Activated naive CD8-positive, alpha-beta T cell treated with anti-CD3 and anti-CD28 coated beads, Interleukin-2, amount 50 U/mL, for 24 hours (primary cell): ENCODE measurements at regions not wholly inside any gene's neighbourhood (a gene's known extent, or its start where the extent isn't known, plus 50 kb on each side); places are given as distances from the start of the nearest gene placed in this dataset.
A peak's percentile ranks its signal among the peaks of the same experiment; 100 is the strongest.

Source experiments
- ATAC-seq: fragments of 150-1000 bp; cut with Tn5 transposase; one replicate; pipeline ENCODE4 v1.10.0; 2021
- DNase-seq: peaks from one replicate; pipeline ENCODE4 v3.0.0; 2021
- H3K27ac Mint-ChIP-seq: one replicate; pipeline ENCODE4 v1.8.0; 2021; ENCODE audit warnings: mild to moderate bottlenecking, mixed read lengths
- H3K27me3 Mint-ChIP-seq: one replicate; pipeline ENCODE4 v1.8.0; 2021; ENCODE audit warnings: mixed read lengths
- H3K36me3 Mint-ChIP-seq: one replicate; pipeline ENCODE4 v1.8.0; 2021; ENCODE audit warnings: low read depth, mixed read lengths
- H3K4me1 Mint-ChIP-seq: one replicate; pipeline ENCODE4 v1.8.0; 2021; ENCODE audit warnings: mixed read lengths
- H3K4me3 Mint-ChIP-seq: one replicate; pipeline ENCODE4 v1.8.0; 2021; ENCODE audit warnings: mild to moderate bottlenecking, moderate library complexity, mixed read lengths
- H3K9me3 Mint-ChIP-seq: one replicate; pipeline ENCODE4 v1.8.0; 2021; ENCODE audit warnings: mixed read lengths

DNA sequence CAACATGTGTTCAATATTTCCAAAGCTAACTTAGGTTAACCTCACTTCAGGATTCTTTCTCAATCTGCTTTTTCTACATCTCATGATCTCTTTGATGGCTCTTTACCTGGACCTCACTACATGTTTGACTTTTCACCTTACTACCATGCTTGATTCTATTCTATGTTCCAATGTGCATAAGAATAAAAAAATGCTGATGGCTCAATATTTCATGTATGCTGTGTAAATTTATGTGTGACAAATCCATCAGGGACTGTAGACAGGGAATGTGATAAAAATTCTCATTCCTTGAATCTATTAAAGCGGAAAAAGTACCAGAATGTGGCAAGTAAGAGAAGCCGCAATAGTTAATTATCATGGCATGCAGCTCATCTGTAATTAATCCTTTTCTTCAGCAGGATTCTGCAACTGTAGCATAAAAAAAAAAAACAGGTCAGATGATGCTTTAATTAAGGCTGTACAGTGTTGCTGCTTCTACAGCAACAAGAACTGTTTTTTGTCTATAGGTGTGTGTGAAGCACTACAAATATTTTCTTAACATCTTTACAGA, 276.9 kb upstream of the PRKD1 start:
- Mint-ChIP-seq H3K9me3 (peaks cover 8% of the 10 kb centered on the region), H3K27ac (no peak overlapping the region), H3K36me3 (no peaks in the 10 kb centered on the region), H3K4me1 (no peaks in the 10 kb centered on the region), H3K27me3 (no peaks in the 10 kb centered on the region), H3K4me3 (no peak overlapping the region)
- DNase-seq, result no peak
- no peak for ATAC-seq

DNA sequence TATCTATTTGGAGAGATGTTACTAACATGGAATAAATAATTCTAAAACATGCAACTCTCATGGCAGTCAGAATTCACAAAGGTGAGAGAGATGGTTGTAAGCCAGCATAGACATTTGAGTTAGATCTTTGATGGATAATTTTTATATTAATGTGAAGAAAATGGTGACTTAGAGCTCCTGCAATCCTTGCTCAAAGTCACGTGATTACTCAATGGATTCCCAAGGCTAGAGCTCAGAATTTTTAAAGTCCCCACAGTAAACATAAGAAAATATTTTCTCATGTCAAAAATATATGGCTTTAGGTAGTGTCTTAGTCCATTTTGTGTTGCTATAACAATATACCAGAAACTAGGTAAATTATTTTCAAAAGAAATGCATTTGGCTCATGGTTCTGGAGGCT, 281.5 kb upstream of the PRKD1 start:
- H3K27me3 Mint-ChIP-seq, result no peaks in the 10 kb centered on the region
- H3K36me3 Mint-ChIP-seq, result no peaks in the 10 kb centered on the region
- no peak overlapping the region for H3K4me3 Mint-ChIP-seq
- H3K27ac Mint-ChIP-seq, result no peak overlapping the region
- no peak for DNase-seq
- H3K9me3 Mint-ChIP-seq, result peaks cover 4% of the 10 kb centered on the region
- H3K4me1 Mint-ChIP-seq, result no peaks in the 10 kb centered on the region
- ATAC-seq, result no peak

DNA sequence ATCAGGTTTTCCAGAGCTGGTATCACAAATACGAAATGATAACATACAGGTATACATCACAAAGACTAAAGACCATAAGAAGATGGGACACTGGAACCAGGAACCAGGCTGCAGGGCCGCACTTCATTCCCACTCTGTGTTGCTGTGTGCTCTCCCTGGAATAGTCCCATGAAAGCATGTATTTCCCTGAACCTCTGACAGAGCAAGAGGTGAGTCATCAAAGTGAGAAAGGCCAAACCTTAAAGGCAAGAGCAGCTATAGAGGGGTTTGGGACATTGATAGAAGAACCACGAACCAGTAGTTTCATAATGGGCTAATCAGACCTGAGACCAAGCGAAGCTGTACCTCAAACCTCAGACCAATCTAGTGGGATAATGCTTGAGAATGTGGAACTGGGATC, 283.0 kb upstream of the PRKD1 start:
- no peak overlapping the region for H3K4me3 Mint-ChIP-seq
- no peaks in the 10 kb centered on the region for H3K4me1 Mint-ChIP-seq
- no peak overlapping the region for H3K27ac Mint-ChIP-seq
- H3K9me3 Mint-ChIP-seq, result peaks cover 4% of the 10 kb centered on the region
- H3K36me3 Mint-ChIP-seq, result no peaks in the 10 kb centered on the region
- DNase-seq (no peak), ATAC-seq (no peak)
- H3K27me3 Mint-ChIP-seq, result no peaks in the 10 kb centered on the region

DNA sequence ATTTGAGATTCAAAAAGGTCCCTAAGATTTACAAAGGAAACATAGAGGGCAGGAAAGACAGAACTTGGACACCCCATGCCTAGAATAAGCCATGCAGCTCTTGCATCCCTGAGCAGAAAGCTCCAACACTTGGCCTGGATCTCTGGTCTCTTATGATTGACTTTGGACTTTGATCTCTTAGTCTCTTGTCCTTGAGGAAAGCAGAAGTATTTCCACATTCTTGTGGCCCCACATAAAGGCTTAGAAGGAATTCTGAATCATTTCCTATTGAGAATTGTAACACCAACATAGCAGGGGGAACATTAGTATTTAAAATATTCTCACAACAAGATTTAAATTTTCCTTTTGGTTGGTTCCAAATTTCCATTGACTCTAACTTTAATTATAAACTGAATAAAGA, 283.7 kb upstream of the PRKD1 start:
- no peak for DNase-seq
- Mint-ChIP-seq H3K27me3 (no peaks in the 10 kb centered on the region), H3K27ac (no peak overlapping the region), H3K4me1 (no peaks in the 10 kb centered on the region), H3K36me3 (no peaks in the 10 kb centered on the region), H3K4me3 (no peak overlapping the region), H3K9me3 (peaks cover 4% of the 10 kb centered on the region)
- no peak for ATAC-seq

DNA sequence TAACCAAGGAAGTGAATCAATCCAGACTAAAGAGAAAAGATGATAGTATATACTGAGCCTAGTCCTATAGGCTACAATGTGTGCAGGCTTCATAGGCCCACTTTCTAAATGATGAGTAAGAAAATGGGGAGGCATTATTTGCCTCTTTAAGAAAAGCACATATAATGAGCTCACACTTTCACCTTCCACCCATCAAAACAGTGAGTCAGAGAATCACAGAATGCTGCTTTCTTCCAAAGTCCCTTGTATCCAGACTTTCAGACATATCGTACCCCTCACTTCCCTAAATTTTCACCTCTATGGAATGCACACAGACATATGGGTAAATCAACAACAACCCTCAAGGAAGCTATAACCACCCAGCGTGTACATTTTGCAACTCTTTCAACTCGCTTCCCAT, 286.4 kb upstream of the PRKD1 start:
- no peak for DNase-seq
- H3K4me1 Mint-ChIP-seq, result no peaks in the 10 kb centered on the region
- no peak for ATAC-seq
- H3K27me3 Mint-ChIP-seq, result no peaks in the 10 kb centered on the region
- H3K36me3 Mint-ChIP-seq, result no peaks in the 10 kb centered on the region
- H3K27ac Mint-ChIP-seq, result no peak overlapping the region
- no peaks in the 10 kb centered on the region for H3K9me3 Mint-ChIP-seq
- no peak overlapping the region for H3K4me3 Mint-ChIP-seq

DNA sequence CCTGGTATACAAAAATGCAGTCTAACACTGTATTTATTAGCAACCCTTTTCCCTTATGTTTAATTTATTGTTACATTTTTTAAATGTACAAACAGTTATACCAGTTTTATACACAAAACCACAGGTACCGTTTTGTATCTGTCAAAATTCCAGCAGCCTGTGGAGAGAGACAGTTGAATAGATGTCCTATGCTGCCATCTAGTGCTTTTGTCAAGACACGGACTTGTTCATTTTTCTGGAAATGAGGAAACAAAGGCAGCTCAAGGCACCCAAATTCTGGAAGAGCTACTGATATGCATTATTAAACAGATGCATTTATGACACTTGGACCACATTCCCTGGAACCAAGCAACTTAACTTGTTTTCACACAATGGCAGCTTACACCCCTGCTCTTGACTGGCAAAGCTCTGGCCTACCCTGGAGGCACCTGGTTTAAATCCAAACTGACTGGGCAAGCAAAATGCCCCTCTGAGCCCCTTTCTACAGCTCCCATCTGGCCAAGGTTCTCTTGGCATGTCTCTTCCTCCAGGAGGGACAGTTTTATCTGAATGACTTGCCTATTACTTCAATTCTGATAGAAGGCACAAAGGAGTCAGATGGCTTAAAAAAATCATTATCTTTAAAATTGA, 286.9 kb upstream of the PRKD1 start:
- no peak overlapping the region for H3K27ac Mint-ChIP-seq
- no peak for ATAC-seq
- H3K4me1 Mint-ChIP-seq, result no peaks in the 10 kb centered on the region
- H3K36me3 Mint-ChIP-seq, result no peaks in the 10 kb centered on the region
- peak; percentile 2 for DNase-seq
- no peak overlapping the region for H3K4me3 Mint-ChIP-seq
- no peaks in the 10 kb centered on the region for H3K27me3 Mint-ChIP-seq
- no peaks in the 10 kb centered on the region for H3K9me3 Mint-ChIP-seq

DNA sequence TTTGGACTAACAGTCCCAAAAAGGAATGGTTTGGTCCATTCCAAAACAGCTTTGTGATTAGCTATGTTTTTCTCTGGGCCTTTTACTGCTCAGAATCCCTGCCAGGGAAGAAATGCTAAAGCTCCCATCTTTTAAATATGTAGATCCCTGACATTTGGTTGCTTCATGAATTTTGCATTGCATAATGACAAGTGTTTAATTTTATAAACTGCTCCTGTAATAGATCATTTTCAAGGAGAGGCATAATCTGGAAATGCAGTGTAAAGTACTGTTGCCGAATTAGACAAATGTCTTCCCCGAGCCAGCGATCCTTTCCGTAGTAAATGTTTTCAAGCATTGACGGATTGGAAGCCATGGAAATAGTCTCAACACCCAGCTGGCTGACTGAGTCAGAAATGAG, 291.3 kb upstream of the PRKD1 start:
- no peaks in the 10 kb centered on the region for H3K36me3 Mint-ChIP-seq
- no peak for DNase-seq
- ATAC-seq, result no peak
- H3K4me3 Mint-ChIP-seq, result no peak overlapping the region
- H3K27ac Mint-ChIP-seq, result no peak overlapping the region
- no peaks in the 10 kb centered on the region for H3K9me3 Mint-ChIP-seq
- H3K4me1 Mint-ChIP-seq, result no peaks in the 10 kb centered on the region
- H3K27me3 Mint-ChIP-seq, result no peaks in the 10 kb centered on the region

DNA sequence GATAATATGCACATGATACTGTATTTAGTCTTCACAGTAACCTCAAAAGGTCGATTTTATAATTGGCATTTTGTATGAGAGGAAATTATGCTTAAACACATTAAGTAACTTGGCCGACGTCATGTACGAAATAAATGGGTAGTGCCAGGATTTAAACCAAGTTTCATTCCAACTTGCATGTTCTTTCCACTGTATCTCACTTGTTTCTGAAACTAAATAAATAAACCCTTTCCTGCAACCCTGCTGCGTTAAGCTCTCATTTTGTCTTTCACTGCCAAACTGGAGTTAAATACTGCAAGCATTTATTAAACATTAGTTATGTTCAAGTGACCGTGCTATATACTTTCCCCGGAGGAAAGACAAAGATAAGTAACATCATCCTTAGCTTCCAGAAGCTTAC, 293.9 kb upstream of the PRKD1 start:
- H3K27me3 Mint-ChIP-seq, result no peaks in the 10 kb centered on the region
- no peak overlapping the region for H3K4me3 Mint-ChIP-seq
- H3K27ac Mint-ChIP-seq, result no peak overlapping the region
- DNase-seq (no peak), ATAC-seq (no peak)
- no peaks in the 10 kb centered on the region for H3K36me3 Mint-ChIP-seq
- peaks cover 3% of the 10 kb centered on the region for H3K9me3 Mint-ChIP-seq
- no peaks in the 10 kb centered on the region for H3K4me1 Mint-ChIP-seq

DNA sequence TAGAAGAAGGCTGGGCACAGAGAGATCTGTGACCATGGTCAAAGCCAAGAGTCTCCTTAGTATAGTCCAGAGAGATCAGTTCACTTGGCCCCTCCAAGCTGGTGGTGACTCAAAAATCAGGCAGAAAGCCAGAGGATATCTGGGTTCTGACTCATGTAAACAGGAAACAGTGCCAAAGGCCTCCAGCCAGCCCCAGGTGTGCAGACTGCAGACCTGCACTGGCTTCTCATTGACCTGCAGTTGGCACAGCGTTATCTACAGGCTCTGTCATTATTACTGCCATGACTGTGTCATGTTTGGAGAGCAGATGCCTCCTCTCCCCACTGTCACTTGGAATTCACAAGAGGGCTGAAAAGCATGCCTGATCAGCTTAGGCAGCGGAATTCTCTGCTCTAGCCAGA, 295.7 kb upstream of the PRKD1 start:
- Mint-ChIP-seq H3K4me1 (no peaks in the 10 kb centered on the region), H3K36me3 (no peaks in the 10 kb centered on the region), H3K27me3 (no peaks in the 10 kb centered on the region), H3K9me3 (peaks cover 3% of the 10 kb centered on the region), H3K27ac (no peak overlapping the region), H3K4me3 (no peak overlapping the region)
- no peak for ATAC-seq
- no peak for DNase-seq

DNA sequence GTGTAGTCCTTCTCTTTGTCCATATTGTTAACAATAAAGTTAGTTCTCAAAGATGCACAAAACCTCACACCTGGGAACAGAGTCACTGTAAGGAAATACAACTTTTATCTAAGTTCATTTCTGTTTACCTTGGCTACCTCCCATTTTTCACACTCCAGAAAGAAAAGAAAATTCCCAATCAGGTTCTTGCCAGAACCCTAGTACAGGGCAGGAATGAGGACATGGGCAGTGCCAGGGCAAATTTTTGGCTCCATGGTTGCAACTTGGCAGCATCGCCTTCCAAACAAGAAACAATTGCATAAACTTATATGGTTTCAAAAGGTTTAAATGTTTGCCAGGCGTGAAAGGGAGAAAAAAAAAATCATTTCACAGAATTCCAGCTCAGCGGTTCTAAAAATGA, 296.3 kb upstream of the PRKD1 start:
- no peak overlapping the region for H3K27ac Mint-ChIP-seq
- no peaks in the 10 kb centered on the region for H3K27me3 Mint-ChIP-seq
- no peak for DNase-seq
- no peaks in the 10 kb centered on the region for H3K36me3 Mint-ChIP-seq
- ATAC-seq, result no peak
- H3K4me1 Mint-ChIP-seq, result no peaks in the 10 kb centered on the region
- H3K4me3 Mint-ChIP-seq, result no peak overlapping the region
- peaks cover 3% of the 10 kb centered on the region for H3K9me3 Mint-ChIP-seq

DNA sequence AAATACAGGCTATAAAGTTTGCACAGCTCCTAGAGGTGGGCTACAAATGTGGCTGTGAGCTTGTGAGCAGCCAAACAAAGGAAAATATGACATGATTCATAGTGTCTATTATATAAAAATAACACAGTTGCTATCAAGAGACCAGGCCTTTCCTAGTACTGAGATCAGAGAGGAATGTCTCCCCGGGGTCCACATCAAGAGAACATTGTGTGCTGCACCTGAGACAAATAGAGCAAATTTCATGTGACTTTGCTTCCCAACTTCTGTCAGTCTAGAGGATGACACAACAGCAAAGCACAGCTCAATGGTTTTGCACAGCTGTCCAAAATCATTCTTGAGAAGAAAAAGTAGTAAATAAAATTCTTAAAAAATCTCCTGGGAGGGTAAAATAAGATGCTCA, 297.5 kb upstream of the PRKD1 start:
- Mint-ChIP-seq H3K4me1 (no peaks in the 10 kb centered on the region), H3K9me3 (peaks cover 3% of the 10 kb centered on the region), H3K4me3 (no peak overlapping the region), H3K27ac (no peak overlapping the region), H3K27me3 (no peaks in the 10 kb centered on the region), H3K36me3 (no peaks in the 10 kb centered on the region)
- ATAC-seq, result no peak
- DNase-seq, result no peak

DNA sequence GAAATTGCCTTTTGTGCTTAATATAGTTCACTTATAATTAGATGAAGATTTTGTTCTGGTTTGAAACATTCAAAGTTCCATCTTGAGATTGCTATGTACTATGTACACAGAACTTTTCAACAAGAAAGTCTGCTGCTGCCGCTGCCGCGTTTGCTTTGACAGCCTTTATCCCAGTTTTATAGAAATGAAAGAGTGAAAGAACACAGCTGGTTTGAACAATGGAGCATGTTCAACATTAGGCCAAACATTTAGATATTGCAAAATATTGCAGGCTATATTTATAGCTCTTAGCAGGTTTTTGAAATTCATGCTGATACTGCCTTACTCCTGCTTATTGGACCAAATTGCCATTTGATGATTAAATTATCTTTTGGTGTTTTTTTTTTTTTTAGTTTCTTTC, 299.8 kb upstream of the PRKD1 start:
- no peak overlapping the region for H3K27ac Mint-ChIP-seq
- no peaks in the 10 kb centered on the region for H3K4me1 Mint-ChIP-seq
- no peaks in the 10 kb centered on the region for H3K36me3 Mint-ChIP-seq
- peaks cover 3% of the 10 kb centered on the region for H3K9me3 Mint-ChIP-seq
- no peak overlapping the region for H3K4me3 Mint-ChIP-seq
- ATAC-seq, result no peak
- DNase-seq, result no peak
- no peaks in the 10 kb centered on the region for H3K27me3 Mint-ChIP-seq

DNA sequence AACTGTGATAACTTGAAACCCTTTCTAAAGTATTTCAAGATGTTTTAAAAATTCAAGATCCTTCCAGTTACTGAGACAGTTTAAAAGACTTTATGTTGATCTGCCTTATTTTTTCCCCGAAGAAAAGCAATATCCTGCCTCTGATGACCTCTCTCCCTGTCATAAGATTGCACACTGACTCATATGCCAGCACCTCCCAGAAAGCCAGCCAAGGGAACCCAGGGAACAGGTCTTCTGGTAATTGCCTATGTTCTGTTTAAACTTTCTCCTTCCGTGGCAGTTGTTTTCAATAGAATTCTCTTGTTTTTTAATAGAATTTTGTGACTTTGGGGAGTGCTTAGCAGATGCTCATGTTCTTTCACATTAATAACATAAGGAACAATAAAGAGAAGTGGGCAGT, 300.2 kb upstream of the PRKD1 start:
- DNase-seq (no peak), ATAC-seq (no peak)
- no peaks in the 10 kb centered on the region for H3K4me1 Mint-ChIP-seq
- H3K27me3 Mint-ChIP-seq, result no peaks in the 10 kb centered on the region
- no peak overlapping the region for H3K27ac Mint-ChIP-seq
- H3K9me3 Mint-ChIP-seq, result peaks cover 3% of the 10 kb centered on the region
- no peak overlapping the region for H3K4me3 Mint-ChIP-seq
- H3K36me3 Mint-ChIP-seq, result no peaks in the 10 kb centered on the region

DNA sequence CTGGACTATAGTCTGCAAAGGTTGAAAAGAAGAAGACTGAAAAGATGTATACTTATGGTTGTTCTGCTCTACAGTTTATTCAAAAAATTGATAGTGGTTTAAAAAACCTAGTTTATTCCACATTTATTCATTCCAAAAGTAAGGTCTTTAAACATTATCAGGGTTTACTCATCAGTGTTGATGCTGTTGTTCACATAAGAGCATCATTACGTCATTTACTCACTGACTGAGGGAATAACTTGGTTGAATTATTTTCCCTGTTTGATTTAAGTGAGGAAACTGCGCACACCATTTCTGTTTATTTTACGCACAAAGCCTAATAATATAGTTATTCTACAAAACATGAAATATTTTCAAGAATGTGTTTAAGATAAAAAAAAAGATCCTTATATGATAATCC, 303.1 kb upstream of the PRKD1 start:
- no peaks in the 10 kb centered on the region for H3K36me3 Mint-ChIP-seq
- no peaks in the 10 kb centered on the region for H3K4me1 Mint-ChIP-seq
- no peak overlapping the region for H3K27ac Mint-ChIP-seq
- H3K9me3 Mint-ChIP-seq, result no peaks in the 10 kb centered on the region
- H3K4me3 Mint-ChIP-seq, result no peak overlapping the region
- DNase-seq (no peak), ATAC-seq (no peak)
- no peaks in the 10 kb centered on the region for H3K27me3 Mint-ChIP-seq

DNA sequence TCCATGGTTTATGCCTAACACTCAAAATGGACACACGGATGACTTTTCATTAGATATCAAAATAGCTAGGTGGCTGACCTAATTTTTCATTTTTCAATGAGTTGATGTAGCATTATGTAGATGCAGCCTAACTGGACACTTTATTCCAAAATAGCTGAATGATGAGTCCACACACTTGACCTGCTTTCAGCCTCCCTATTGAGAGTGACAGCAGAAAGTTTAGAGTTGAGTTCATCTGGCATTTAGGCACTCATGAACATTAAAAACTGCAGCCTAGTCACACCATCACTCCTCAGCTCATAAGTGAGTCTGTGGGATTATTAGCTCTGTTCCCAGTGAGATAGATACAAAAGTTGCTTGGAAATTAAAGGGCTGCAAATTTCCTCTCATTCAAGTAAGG, 307.3 kb upstream of the PRKD1 start:
- DNase-seq, result no peak
- Mint-ChIP-seq H3K36me3 (no peaks in the 10 kb centered on the region), H3K4me3 (no peak overlapping the region), H3K27me3 (no peaks in the 10 kb centered on the region), H3K9me3 (peaks cover 4% of the 10 kb centered on the region), H3K27ac (no peak overlapping the region), H3K4me1 (no peaks in the 10 kb centered on the region)
- no peak for ATAC-seq

DNA sequence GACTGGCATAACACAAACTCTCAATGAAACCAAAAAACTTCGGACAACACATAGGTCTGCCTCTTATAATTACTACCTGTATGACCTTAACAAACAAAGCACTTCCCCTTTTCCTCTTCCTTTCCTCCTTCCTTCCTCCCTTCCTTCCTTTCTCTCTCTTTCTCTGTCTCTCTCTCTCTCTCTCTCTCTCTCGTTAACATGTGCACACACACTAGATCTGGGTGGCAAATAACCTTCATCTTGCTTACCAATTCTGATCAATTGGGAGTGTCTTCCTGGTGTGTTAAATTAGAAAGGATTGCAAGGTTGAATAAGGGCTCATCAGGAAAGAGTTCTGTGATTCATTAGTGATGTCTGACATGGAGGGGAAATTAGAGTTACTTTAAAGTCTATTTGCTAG, 307.8 kb upstream of the PRKD1 start:
- no peak for DNase-seq
- Mint-ChIP-seq H3K4me3 (no peak overlapping the region), H3K27ac (no peak overlapping the region), H3K4me1 (no peaks in the 10 kb centered on the region), H3K36me3 (no peaks in the 10 kb centered on the region), H3K27me3 (no peaks in the 10 kb centered on the region), H3K9me3 (peaks cover 4% of the 10 kb centered on the region)
- ATAC-seq, result no peak
